Karpas-422 (cell line): ENCODE measurements at regions not wholly inside any gene's neighbourhood (a gene's known extent, or its start where the extent isn't known, plus 50 kb on each side); places are given as distances from the start of the nearest gene placed in this dataset.

Source experiments
- DNase-seq: peaks from one replicate; pipeline ENCODE4 v3.0.0-alpha.2; 2015
- H2AFZ ChIP-seq: fragments of 200-600 bp; sonication (generic); 2 replicates; pipeline ENCODE4 v1.6.1; 2014; ENCODE audit warnings: antibody characterized with exemption, low read length, mixed read lengths
- H3K27ac ChIP-seq: fragments of 200-600 bp; sonication (generic); 2 replicates; pipeline ENCODE4 v1.5.1; 2014; ENCODE audit warnings: mild to moderate bottlenecking, low read length, moderate library complexity
- H3K27me3 ChIP-seq: fragments of 200-600 bp; sonication (generic); 2 replicates; pipeline ENCODE4 v1.6.1; 2014; ENCODE audit warnings: low read length, mixed read lengths
- H3K36me3 ChIP-seq: fragments of 200-600 bp; sonication (generic); 2 replicates; pipeline ENCODE4 v1.6.1; 2014; ENCODE audit warnings: low read length, mixed read lengths; ENCODE audit not compliant: insufficient read depth
- H3K4me1 ChIP-seq: fragments of 200-600 bp; sonication (generic); 2 replicates; pipeline ENCODE4 v1.6.1; 2014; ENCODE audit warnings: mild to moderate bottlenecking, low read length, mixed read lengths
- H3K4me2 ChIP-seq: fragments of 200-600 bp; sonication (generic); 2 replicates; pipeline ENCODE4 v1.6.1; 2014; ENCODE audit warnings: low read length, low read depth, mild to moderate bottlenecking; ENCODE audit not compliant: poor library complexity, severe bottlenecking
- H3K4me3 ChIP-seq: fragments of 200-600 bp; sonication (generic); 2 replicates; pipeline ENCODE4 v1.5.1; 2014; ENCODE audit warnings: mild to moderate bottlenecking, antibody characterized with exemption, low read length, mixed read lengths
- H3K79me2 ChIP-seq: fragments of 200-600 bp; sonication (generic); 2 replicates; pipeline ENCODE4 v1.6.1; 2014; ENCODE audit warnings: mild to moderate bottlenecking, low read length, mixed read lengths
- H3K9ac ChIP-seq: fragments of 200-600 bp; sonication (generic); 2 replicates; pipeline ENCODE4 v1.6.0; 2014; ENCODE audit warnings: low read length
- H3K9me2 ChIP-seq: fragments of 200-600 bp; sonication (generic), shearing (Covaris generic); replicated peaks from 2 replicates; pipeline ENCODE4 v1.6.0; 2014; ENCODE audit warnings: mild to moderate bottlenecking, low read length, moderate library complexity; ENCODE audit not compliant: insufficient read depth
- H3K9me3 ChIP-seq: fragments of 300-700, 200-600 bp; sonication (generic); 2 replicates; pipeline ENCODE4 v1.6.1; 2014; ENCODE audit warnings: low read length, mixed read lengths
- H4K20me1 ChIP-seq: fragments of 200-600 bp; sonication (generic); 2 replicates; pipeline ENCODE4 v1.6.1; 2014; ENCODE audit warnings: mild to moderate bottlenecking, antibody characterized with exemption, low read length, low read depth; ENCODE audit not compliant: insufficient read depth

- Histone ChIP-seq H3K9ac (no peak overlapping the region), H3K4me3 (no peak overlapping the region), H3K4me1 (peaks cover 9% of the 10 kb centered on the region), H3K27me3 (no peaks in the 10 kb centered on the region), H3K79me2 (no peaks in the 10 kb centered on the region), H3K36me3 (no peaks in the 10 kb centered on the region), H3K9me3 (no peaks in the 10 kb centered on the region), H2AFZ (no peak overlapping the region), H3K9me2 (no peaks in the 10 kb centered on the region), H4K20me1 (no peaks in the 10 kb centered on the region), H3K4me2 (no peak overlapping the region), H3K27ac (no peak overlapping the region)
- no peak for DNase-seq
Measured at GRCh38 chr2:201977651-201978050, 56.0 kb upstream of the FZD7 start.

- no peak overlapping the region for H3K4me2 ChIP-seq
- H3K27ac ChIP-seq = no peak overlapping the region
- H3K4me1 ChIP-seq = peaks cover 9% of the 10 kb centered on the region
- no peaks in the 10 kb centered on the region for H3K9me3 ChIP-seq
- H3K4me3 ChIP-seq = no peak overlapping the region
- no peaks in the 10 kb centered on the region for H3K36me3 ChIP-seq
- no peak for DNase-seq
- no peaks in the 10 kb centered on the region for H3K79me2 ChIP-seq
- H2AFZ ChIP-seq = no peak overlapping the region
- no peaks in the 10 kb centered on the region for H4K20me1 ChIP-seq
- no peak overlapping the region for H3K9ac ChIP-seq
- H3K9me2 ChIP-seq = no peaks in the 10 kb centered on the region
- no peaks in the 10 kb centered on the region for H3K27me3 ChIP-seq
Measured at GRCh38 chr2:201978333-201978732, 55.3 kb upstream of the FZD7 start.

GRCh38 chr2:201978986-201979385 is 54.7 kb upstream of the FZD7 start:
- no peak for DNase-seq
- no peak overlapping the region for H3K4me3 ChIP-seq
- H3K27ac ChIP-seq = no peak overlapping the region
- H3K9ac ChIP-seq = no peak overlapping the region
- H4K20me1 ChIP-seq = no peaks in the 10 kb centered on the region
- H3K4me1 ChIP-seq = peaks cover 9% of the 10 kb centered on the region
- H3K9me3 ChIP-seq = no peaks in the 10 kb centered on the region
- H3K79me2 ChIP-seq = no peaks in the 10 kb centered on the region
- no peaks in the 10 kb centered on the region for H3K36me3 ChIP-seq
- no peaks in the 10 kb centered on the region for H3K9me2 ChIP-seq
- no peaks in the 10 kb centered on the region for H3K27me3 ChIP-seq
- H2AFZ ChIP-seq = no peak overlapping the region
- no peak overlapping the region for H3K4me2 ChIP-seq

- Histone ChIP-seq H4K20me1 (no peaks in the 10 kb centered on the region), H2AFZ (peak overlapping the region; percentile 16; the same call in 1 of the 2 replicates), H3K79me2 (no peaks in the 10 kb centered on the region), H3K36me3 (no peaks in the 10 kb centered on the region), H3K4me3 (no peak overlapping the region), H3K27me3 (no peaks in the 10 kb centered on the region), H3K9me3 (no peaks in the 10 kb centered on the region), H3K4me1 (peaks cover 16% of the 10 kb centered on the region), H3K27ac (no peak overlapping the region), H3K4me2 (no peak overlapping the region), H3K9ac (no peak overlapping the region), H3K9me2 (no peaks in the 10 kb centered on the region)
- DNase-seq = no peak
Measured at GRCh38 chr2:201980389-201980821, 53.2 kb upstream of the FZD7 start.

- Histone ChIP-seq H3K36me3 (no peaks in the 10 kb centered on the region), H3K4me3 (no peak overlapping the region), H3K9me2 (no peaks in the 10 kb centered on the region), H3K27ac (no peak overlapping the region), H3K4me2 (no peak overlapping the region), H3K27me3 (no peaks in the 10 kb centered on the region), H3K4me1 (peaks cover 17% of the 10 kb centered on the region), H4K20me1 (no peaks in the 10 kb centered on the region), H3K9me3 (no peaks in the 10 kb centered on the region), H3K9ac (no peak overlapping the region), H3K79me2 (no peaks in the 10 kb centered on the region), H2AFZ (no peak overlapping the region)
- DNase-seq = no peak
Measured at GRCh38 chr2:201980946-201981345, 52.7 kb upstream of the FZD7 start.

GRCh38 chr2:201983174-201983573 is 50.5 kb upstream of the FZD7 start:
- Histone ChIP-seq H3K4me1 (peaks cover 17% of the 10 kb centered on the region), H3K9me2 (no peaks in the 10 kb centered on the region), H4K20me1 (no peaks in the 10 kb centered on the region), H3K79me2 (no peaks in the 10 kb centered on the region), H2AFZ (no peak overlapping the region), H3K27ac (no peak overlapping the region), H3K4me2 (no peak overlapping the region), H3K9me3 (no peaks in the 10 kb centered on the region), H3K36me3 (no peaks in the 10 kb centered on the region), H3K9ac (no peak overlapping the region), H3K27me3 (no peaks in the 10 kb centered on the region), H3K4me3 (no peak overlapping the region)
- DNase-seq = no peak

GRCh38 chr2:201983800-201984199 is 49.9 kb upstream of the FZD7 start:
- Histone ChIP-seq H3K9ac (no peak overlapping the region), H2AFZ (no peak overlapping the region), H3K9me2 (no peaks in the 10 kb centered on the region), H3K9me3 (no peaks in the 10 kb centered on the region), H3K27me3 (no peaks in the 10 kb centered on the region), H3K79me2 (no peaks in the 10 kb centered on the region), H3K4me3 (no peak overlapping the region), H3K4me1 (peaks cover 17% of the 10 kb centered on the region), H3K36me3 (no peaks in the 10 kb centered on the region), H3K27ac (no peak overlapping the region), H3K4me2 (no peak overlapping the region), H4K20me1 (no peaks in the 10 kb centered on the region)
- no peak for DNase-seq
